ENCODE measurements at regions not wholly inside any gene's neighbourhood (a gene's known extent, or its start where the extent isn't known, plus 50 kb on each side); places are given as distances from the start of the nearest gene placed in this dataset.

DNA sequence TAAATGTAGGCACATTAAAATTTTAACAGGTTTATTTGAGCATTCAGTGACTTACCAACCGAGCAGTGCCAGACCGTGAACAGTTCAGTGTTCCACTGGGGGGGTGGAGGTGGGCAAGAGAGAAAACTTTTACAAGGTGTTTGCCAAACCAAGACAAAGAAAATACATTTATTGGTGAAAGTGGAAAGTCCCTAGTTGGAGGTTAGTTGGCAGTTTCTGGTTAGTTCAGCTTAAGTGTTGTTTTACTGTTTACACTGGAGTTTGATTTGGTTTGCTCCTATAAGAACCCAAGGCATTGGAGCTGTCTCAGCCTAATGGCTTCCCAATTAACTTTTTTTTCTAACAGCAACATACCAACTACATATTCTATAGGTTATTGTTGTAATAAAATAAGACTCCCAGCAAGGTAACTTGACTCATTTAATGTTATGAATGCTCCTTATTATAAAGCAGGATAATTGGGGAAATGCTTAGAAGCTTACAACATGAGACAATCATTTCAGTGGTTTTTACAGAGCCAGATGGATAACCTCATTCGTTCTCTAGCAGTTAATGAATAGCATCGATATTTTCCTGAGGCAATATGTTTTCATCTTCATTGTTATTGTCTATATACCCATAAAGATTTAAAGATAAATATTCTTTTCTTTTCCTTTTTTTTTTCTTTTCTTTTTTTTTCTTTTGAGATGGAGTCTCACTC, 115.8 kb downstream of the ETNK1 start:
- DNase-seq (ENCODE audit: low spot score): no peak

DNA sequence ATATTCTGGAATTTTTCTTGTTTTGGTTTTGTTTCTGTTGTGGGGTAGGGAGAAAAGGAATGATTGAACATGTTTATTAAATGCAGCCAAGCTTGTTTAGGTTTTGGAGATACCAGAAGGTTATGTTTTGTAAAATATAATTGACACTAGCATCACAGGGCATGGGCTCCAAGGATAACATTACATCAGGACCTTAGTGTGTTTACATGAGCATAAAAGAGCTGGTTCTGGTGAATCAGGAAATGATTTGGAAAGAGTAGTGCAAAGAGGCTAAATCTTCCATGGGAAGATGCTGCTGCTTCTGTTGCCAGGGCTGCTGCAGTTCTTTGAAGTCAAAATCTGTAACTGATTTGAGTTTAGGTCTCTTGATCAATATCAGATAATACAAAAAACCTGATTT, 118.7 kb downstream of the ETNK1 start:
- DNase-seq (ENCODE audit: low spot score): no peak

DNA sequence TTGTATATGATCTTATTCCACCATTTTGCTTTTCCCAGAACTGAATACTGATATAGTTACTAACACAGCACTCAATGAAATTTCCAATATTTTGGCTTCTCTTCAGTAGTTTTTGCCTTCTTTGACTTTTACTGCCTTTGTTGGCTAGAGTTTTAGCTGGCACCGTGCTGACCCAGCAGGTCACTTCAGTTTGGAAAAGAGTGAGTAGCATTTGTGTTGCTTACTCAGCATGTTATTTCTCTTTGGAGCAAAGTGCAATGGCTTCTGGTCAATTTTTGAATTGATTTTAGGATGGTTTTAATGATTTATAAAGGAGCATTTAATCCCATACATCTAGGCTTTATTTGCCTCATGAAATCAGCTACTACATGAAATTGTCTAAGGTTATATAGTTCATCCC, 119.2 kb downstream of the ETNK1 start:
- DNase-seq (ENCODE audit: low spot score): no peak

DNA sequence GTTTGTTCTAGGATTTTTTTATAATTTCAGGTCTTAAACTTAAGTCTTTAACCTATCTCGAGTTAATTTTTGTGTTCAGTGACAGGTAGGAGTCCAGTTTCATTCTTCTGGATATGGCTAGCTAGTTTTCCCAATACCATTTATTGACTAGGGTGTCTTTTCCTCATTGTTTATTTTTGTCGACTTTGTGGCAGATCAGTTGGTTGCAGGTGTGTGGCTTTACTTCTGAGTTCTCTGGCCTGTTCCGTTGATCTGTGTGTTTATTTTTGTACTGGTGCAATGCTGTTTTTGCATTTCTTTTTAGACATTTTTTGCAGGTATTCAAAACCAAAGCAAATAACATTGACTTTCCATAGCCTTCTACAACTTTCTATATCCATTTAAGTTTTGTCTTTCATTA, 121.7 kb downstream of the ETNK1 start:
- no peak for DNase-seq (ENCODE audit: low spot score)

DNA sequence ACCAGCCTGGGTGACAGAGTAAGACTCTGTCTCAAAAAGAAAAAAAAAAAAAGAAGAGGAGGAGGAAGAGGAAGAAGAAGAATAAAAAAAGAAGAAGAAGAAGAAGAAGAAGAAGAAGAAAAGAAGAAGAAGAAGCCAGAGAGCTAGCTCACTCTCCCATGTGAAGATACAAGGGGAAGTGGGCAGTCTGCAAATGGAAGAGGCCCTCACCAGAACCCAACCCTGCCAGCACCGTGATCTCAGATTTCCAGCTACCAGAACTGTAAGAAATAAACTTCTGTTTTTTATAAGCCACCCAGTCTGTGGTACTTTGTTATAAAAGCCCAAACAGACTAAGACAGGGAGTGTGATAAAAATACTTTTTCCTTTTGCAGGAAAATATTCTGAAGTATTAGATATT, 130.7 kb downstream of the ETNK1 start:
- DNase-seq (ENCODE audit: low spot score): no peak

DNA sequence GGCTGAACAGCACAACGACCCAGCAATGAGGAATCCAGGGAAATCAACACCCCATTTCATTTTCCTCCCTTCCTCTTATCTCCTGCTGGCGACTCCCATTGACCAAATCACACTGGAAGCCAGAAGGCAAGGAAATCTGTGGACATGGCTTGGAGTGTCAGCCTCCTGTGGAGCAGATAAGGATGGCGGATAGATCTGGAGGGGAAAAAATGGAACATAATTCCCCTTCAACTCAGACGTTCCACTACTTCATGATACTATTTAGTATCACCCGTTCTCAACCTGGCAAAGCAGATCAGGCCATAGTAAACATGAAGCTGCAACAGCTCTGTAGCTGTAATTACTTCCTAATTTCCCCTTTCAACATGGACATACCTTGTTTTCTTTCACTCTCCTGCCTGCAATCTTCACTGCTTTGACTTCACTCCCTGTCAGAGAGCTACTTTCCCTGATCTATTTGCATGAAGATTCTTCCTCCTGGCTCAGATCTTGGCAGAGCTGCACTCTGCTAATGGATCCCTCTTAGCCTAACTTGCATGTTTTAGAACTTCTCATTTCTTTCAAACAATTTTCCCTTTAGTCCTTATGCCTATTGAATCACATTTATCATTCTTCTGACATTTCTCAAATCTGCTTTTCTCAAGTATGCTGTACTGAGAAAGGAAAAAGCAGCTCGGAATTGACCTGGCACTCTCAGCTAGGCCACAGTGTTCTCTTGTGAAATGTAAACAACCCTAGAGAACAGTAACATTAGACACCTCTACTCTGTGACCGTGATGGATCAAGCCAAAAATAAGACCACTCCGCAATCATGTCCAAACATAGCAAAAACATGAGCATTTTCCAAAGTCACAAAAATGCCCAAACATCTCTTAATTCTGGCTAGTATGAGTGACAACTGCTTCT, 135.1 kb downstream of the ETNK1 start:
- no peak for DNase-seq (ENCODE audit: low spot score)

DNA sequence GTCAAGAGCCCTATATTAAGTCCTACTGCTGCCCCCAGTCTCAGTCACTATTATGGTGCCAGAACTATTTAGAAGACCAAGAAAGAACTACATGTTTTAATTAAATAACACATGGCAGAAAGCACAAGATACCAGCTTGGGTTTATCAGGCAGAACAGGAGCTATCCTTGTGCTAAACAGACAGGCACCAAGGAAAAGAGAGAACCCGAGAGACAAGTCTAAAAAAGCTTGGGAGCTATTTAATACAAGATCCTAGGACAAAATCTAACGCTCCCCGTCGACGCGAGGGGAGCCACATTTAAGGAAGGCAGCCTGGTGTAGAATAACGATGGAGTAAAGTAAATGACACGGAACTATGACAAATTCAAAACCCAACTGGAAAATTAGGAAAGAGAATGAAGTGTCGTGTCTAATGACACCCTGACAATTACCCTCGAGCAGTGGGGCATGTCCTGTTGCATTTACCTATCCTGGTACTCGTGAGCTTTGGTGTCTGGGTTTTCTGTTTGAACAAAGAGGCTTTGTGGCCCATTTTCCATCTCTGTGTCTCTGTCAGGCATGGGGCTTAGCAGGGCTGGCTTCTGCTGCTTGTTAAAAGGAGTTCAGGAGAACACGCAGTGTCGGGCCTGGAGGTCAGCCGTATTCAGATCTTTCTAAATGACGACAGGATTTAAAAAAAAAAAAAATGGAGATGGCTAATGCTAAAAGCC, 140.6 kb downstream of the ETNK1 start:
- no peak for DNase-seq (ENCODE audit: low spot score)

DNA sequence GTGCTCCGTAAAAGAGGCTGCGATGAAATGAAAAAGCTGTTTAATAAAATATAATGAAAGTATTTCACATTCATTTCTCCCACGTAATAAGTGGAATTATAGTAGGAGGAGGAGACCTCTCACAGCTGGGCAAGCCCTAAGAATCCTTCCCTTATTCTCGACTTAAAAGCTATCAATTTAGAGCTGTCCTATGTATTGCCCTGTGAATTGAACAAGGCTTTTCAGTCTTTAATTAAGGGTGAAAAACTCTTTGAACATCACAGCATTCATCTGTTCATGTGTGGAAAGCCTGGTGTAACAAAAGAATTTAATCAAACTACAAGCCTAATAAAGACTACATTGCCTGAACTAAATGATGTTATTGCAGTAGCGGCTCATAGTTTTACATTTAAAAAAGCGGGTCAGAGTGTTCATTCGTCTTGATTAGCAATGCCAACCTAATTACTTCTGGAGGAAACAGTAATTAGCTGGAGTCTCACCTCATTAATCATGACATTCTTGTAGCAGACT, 142.0 kb downstream of the ETNK1 start:
- no peak for DNase-seq (ENCODE audit: low spot score)

DNA sequence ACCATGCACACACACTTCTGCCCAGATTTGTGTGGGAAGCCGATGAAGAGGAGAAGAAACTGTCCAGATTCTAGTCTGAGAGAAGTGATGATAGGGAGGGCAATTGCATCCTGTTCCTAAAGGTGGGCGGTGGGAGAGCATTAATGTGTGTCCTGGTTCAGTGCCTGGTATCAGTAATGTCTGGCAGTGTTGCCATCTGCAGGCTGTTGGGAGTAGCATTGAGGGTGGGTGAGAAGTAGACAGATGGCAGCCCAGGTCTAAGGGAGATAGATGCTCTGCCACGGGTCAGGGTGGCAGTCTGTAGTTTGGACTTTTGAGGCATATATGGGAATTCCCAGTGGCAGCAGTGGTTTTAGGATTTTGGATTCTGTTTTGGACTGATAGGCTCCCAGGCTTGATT, 156.4 kb downstream of the ETNK1 start:
- DNase-seq (ENCODE audit: low spot score): no peak

DNA sequence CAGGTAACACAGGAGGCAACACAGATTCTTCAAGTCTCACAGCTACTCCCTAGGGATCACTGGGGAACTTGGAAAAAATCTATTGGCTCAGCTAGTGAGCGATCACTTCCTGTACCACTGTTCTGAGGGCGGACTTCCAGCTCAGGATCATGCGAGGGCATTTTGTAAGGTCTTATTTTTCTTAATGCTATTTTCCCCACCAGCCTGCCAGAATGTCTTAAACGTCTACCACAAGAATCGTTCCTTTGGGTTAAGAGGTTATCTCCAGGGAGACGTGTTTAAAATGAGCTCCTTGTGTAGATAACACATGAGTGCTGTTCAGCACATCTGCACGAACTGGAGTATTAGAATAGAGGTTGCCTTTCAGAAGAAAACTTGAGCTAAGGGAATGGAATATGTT, 162.6 kb downstream of the ETNK1 start:
- DNase-seq (ENCODE audit: low spot score): no peak

DNA sequence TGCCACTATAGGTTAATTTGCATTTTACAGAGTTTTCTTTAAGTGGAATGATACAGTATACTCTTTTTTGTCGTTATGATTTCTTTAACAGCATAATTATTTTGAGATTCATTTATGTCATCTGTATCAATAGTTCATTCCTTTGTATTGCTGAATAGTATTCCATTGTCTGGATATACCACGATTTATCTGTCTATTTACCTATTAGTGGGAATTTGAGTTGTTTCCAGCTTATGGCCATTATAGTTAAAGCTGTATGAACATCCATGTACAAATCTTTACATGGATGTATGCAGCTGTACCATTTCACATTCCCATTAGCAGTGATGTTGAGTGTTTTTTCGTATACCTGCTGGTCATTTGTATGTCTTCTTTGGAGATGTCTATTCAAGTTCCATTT, 163.9 kb downstream of the ETNK1 start:
- DNase-seq (ENCODE audit: low spot score): no peak

DNA sequence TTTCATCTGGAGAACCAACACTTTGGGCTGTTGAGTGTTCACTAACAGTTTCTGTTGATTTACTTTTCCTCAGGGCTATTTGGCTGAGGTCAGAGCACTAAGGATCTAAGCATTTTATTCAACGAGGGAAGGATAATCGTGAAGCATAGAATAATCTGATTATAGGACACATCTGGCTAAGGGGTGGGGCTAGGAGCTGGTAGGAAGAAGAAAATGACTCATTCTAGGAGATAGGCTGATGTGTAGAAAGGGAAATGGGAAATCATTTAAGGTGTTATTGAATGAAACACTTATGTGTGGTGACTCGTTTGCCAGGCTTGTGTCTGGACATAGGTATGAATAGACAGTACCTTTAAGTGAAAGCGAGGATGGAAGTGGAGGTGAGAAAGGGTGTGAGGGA, 167.2 kb downstream of the ETNK1 start:
- no peak for DNase-seq (ENCODE audit: low spot score)

DNA sequence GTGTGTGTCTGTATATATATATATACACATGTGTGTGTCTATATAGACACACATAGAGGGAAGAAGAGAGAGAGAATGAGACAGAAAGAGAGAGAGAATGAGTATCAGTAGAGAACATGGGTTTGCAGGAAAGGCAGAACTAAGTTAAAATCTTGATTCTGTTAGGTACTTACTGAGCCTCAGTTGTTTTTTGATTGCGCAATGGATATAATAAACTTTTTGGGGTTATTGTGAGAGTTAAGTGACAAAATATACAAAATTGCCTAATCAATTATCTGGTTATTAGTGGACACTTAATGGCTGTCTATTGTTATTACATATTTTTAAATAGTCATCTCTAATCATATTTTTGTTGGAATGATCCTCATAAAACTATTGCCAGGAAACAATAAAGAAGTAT, 169.0 kb downstream of the ETNK1 start:
- DNase-seq (ENCODE audit: low spot score): no peak

DNA sequence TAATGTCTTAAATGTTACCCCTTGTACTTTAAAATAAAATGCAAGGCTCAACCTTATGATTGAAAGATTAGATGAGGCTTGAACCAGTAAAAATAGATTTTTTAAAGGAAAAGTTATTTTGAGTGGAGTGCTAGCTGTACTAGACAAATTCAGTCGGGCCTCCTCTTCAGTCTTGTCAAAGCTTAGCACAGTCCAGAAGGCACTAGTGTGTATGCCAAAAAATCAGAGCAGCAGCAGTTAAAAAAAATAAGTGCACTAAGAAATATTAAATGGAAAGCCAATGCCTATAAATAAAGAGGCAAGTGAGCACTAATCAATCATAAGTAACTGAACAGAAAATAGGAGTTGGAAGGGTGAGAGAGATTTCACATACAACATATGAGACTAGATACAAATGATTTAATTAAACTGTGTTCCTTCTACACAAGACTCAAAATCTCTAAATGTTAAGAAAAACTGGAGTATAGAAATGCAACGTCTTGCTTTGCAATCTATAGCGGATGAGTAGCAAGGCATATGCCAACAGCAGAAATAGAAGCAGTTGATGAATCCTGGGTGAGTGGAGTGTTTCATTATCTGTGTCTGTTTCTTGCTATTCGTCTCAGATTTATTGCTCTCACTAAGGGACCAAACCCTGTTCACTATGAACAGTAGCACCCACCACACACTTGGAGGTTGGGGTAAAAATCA, 172.1 kb downstream of the ETNK1 start:
- DNase-seq (ENCODE audit: low spot score): no peak

DNA sequence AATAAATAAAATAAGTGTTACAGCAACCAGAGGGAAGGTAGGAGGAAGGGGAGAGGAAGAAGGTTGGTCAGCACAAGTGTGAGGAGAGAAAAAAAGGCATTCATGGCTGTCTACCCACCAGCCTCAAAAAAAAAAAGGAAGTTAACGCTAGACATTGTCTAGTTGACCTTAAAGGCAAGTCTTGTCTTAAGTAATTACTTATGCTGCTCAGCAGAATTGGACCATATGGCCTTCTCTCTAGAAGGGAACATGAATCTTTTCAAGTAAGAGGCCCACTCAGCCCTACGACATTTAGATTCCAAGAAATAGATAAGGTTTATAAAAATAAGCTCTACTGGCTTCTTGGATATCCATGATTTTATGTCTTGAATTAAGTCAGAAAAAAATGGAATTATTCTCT, 172.7 kb downstream of the ETNK1 start:
- no peak for DNase-seq (ENCODE audit: low spot score)

DNA sequence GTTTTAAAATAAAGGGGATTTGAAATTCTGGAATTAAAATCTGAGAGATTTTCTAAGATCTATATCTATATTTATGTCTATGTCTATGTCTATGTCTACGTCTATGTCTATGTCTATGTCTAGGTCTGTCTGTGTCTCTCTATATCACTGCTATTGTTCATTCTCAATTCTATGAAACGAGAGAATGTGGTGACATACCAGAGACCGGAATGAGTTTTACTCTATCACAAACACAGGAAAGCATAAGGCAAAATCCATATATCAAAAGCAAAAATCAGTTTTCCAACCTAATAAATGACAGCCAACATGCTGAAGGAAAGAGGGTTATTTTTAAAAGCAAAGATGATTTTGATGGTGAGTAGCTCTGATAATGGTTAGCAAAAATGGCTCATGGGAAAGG, 173.1 kb downstream of the ETNK1 start:
- DNase-seq (ENCODE audit: low spot score): no peak

DNA sequence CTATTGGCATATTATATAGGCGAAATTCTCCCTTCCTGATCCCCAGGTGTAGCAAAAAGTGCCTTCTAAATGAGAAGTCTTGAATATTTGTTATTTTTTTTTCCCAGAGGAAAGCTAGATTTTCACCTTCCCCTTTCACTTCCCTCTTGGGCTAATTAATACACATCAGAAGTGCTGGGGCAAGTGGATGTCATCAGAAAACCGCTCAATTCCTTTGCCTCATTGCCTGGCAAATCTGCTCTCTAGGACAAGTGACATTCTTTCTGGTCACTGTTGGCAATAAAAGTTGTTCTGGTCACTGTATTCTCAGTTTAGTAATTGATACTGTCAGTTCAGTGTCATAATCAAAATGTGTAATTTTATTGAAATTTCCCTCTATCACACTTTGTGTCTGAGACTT, 174.5 kb downstream of the ETNK1 start:
- no peak for DNase-seq (ENCODE audit: low spot score)

DNA sequence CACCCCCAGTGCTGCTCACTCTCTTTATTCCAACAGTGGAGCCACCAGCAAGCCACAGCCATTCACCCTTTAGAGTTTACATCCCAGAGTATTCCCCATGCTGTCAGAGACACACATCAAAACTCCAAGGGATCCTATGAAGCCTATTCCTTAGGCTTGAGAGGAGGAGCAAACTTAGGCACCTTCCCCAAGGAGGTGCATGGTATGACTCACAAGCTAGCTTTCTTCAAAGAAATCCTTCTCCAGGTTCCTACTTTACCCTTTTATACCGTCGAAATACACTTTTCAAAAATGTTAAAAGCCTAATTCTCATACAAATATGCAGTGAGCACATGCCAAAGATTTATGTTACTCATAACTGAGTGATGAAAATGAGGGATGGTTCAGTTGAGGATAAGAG, 175.4 kb downstream of the ETNK1 start:
- DNase-seq (ENCODE audit: low spot score): no peak

DNA sequence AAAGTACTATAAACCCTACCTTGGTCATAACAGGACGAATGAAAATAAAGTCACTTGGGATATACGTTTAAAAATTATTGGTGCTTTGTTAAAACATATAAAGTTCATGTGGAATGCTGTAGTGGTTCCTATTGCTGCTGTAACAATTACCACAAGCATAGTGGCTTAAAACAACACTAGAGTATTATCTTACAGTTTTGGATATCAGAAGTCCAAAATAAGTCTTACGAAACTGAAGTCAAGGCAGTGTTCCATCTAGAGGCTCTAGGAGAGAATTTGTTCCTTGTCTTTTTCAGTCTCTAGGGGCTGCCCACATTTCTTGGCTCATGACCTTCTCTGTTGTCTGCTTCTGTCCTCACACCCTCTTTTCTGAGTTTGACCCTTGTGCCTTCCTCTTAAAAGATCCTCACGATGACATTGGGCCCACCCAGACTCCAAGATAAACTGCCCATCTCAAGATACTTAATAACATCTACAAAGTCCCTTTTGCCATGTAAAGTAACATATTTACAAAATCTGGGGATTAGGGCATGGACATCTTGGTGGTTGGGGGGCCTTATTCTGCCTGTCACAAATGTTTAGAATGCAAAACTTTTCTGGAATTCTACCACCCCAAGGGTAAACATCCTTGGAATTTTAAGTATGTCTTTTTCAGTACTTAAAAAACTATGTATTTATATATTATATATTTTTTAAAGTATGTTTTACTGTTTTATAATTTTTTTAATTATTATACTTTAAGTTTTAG, 178.1 kb downstream of the ETNK1 start:
- no peak for DNase-seq (ENCODE audit: low spot score)

DNA sequence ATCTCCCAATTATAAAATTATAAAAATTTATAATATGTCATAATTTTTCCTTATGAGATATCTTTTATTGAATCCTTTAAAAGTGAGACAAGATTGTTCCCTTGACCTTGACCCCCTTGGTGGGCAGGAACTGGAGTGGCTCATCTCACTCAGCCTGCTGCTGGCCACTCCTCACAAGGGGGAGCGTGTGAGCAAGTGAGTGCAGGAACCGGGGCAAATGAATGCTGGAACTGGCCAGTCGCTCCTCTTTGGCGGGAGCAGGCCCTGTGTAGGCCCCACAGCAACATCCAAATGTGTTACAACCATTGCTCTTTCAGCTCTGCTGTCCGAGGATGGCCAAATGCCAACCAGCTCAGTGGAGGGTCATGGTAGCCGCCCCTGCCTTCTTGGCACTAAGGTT, 178.8 kb downstream of the ETNK1 start:
- DNase-seq (ENCODE audit: low spot score): no peak

DNA sequence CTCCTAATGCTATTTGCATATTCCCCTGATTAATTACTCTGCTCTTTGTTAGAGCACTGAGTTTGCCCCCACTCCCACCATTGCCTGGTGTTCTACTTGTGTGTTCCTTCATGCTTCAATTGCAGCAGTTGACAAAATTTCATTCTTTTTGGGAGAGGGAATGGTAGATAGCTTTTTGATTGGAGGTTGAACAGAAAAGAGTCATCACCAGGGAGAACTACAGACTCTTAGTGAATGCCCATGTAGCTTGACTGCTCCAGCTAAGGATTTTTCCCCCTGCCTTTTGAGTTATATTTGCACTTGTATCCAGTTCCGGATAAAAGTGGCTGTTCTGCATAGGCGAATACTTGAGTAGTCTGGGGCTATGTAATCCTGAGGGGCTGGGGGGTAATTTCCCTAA, 183.9 kb downstream of the ETNK1 start:
- DNase-seq (ENCODE audit: low spot score): no peak

DNA sequence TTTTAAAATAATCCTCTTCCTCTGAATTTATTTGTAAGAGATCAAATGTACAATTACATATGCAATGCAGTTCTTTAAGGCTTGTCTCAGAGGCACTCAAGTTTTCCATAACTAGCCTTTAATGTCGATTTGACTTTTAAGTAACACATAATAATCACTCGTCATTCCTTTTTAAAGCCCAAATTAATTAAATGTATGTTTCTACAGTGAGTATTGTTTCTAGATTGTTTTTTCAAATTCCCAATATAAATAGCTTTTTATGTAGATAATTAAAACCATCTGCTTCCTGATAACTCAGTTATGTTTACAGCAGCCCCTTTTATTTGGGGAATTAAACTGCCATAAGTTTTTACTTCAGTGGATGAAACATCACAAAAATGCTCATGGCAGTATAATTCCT, 185.1 kb downstream of the ETNK1 start:
- DNase-seq (ENCODE audit: low spot score): no peak

Measured in activated CD4-positive, alpha-beta T cell treated with anti-CD3 and anti-CD28 coated beads, Interleukin-2, Interleukin-4, amounts not matched to agents 100 ng/mL and 50 ng/mL, durations not matched to agents 16 hours and 8 hours (primary cell).